Activated T-cell treated with anti-CD3 and anti-CD28 coated beads, Interleukin-2, amount 50 U/mL, for 72 hours (primary cell): ENCODE measurements at regions not wholly inside any gene's neighbourhood (a gene's known extent, or its start where the extent isn't known, plus 50 kb on each side); places are given as distances from the start of the nearest gene placed in this dataset.

ENCODE experiments used
- ATAC-seq, 2 donors: fragments of 150-1000 bp; cut with Tn5 transposase; replicated peaks in 1 of 2; 2 replicates each; pipeline ENCODE4 v1.10.0; 2021; ENCODE audit warnings: moderate library complexity in 2 of 2, mild to moderate bottlenecking in 1 of 2
- DNase-seq, 2 donors: peaks; one replicate each; pipeline ENCODE4 v3.0.0; 2021 to 2022; ENCODE audit warnings: mixed read lengths in 1 of 2
- H3K27ac Mint-ChIP-seq: one replicate; pipeline ENCODE4 v1.8.0; 2022; ENCODE audit warnings: mild to moderate bottlenecking, moderate library complexity, mixed read lengths
- H3K27me3 Mint-ChIP-seq: one replicate; pipeline ENCODE4 v1.8.0; 2022; ENCODE audit warnings: low read depth, mixed read lengths
- H3K36me3 Mint-ChIP-seq, 2 donors: one replicate each; pipeline ENCODE4 v1.8.0; 2022; ENCODE audit warnings: mixed read lengths in 2 of 2, mild to moderate bottlenecking in 1 of 2; ENCODE audit not compliant: insufficient read depth in 2 of 2
- H3K4me1 Mint-ChIP-seq: one replicate; pipeline ENCODE4 v1.8.0; 2022; ENCODE audit warnings: low read depth, mixed read lengths
- H3K4me3 Mint-ChIP-seq, 2 donors: one replicate each; pipeline ENCODE4 v1.8.0; 2022; ENCODE audit warnings: mild to moderate bottlenecking in 2 of 2, mixed read lengths in 2 of 2, moderate library complexity in 2 of 2
- H3K9me3 Mint-ChIP-seq, 2 donors: one replicate each; pipeline ENCODE4 v1.8.0; 2022; ENCODE audit warnings: mixed read lengths in 2 of 2

DNA sequence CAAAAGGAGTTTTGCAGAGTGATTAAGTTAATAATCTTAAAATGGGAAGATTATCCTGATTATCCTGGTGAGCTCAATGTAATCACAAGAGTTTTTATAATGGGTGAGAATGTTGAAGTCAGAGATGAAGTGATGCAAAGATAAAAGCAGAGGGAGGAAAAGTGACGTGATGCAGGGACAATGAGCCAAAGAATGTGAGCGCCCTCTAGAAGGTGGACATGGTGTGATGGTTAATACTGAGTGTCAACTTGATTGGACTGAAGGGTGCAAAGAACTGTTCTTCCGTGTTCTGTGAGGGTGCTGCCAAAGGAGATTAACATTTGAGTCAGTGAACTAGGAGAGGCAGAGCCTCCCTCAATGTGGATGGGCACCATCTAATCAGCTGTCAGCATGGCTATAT, 569.6 kb upstream of the AGTR1 start:
- H3K27me3 Mint-ChIP-seq, result no peaks in the 10 kb centered on the region

DNA sequence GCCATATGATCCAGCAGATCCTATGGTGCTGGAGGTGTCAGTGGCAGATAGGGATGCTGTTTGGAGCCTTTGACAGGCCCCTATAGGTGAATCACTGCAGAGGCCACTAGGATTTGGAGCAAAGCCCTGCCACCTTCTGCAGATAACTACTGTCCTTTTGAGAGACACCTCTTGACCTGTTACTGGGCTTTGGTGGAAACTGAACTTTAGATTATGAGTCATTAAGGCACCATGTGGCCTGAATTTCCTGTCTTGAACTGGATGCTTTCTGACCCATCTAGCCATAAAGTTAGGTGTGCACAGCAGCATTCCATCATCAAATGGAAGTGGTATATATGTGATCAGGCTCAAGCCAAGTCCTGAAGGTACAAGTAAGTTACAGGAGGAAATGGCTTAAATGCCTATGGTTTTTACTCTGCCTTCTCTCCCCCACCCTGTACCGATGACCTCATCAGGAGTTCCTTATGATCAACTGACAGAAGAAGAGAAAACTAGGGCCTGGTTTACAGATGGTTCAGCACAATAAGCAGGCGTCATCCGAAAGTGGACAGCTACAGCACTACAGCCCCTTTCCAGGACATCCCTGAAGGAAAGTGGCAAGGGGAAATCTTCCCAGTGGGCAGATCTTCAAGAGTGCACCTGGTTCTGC, 565.6 kb upstream of the AGTR1 start:
- ATAC-seq (no peak), DNase-seq (no peak)
- Mint-ChIP-seq H3K27ac (no peak overlapping the region), H3K4me3 (no peak overlapping the region), H3K9me3 (peaks cover 3 to 8% of the 10 kb centered on the region in 2 donors), H3K27me3 (no peaks in the 10 kb centered on the region), H3K4me1 (no peaks in the 10 kb centered on the region), H3K36me3 (peaks cover 0 to 3% of the 10 kb centered on the region in 2 donors)

More for the DNA sequence above, 569.6 kb upstream of the AGTR1 start:
- DNase-seq (no peak), ATAC-seq (no peak)
- no peak overlapping the region for H3K27ac Mint-ChIP-seq
- H3K9me3 Mint-ChIP-seq, result peaks cover 0 to 7% of the 10 kb centered on the region in 2 donors
- H3K36me3 Mint-ChIP-seq, result peaks cover 0 to 3% of the 10 kb centered on the region in 2 donors
- no peak overlapping the region for H3K4me3 Mint-ChIP-seq
- no peaks in the 10 kb centered on the region for H3K4me1 Mint-ChIP-seq

DNA sequence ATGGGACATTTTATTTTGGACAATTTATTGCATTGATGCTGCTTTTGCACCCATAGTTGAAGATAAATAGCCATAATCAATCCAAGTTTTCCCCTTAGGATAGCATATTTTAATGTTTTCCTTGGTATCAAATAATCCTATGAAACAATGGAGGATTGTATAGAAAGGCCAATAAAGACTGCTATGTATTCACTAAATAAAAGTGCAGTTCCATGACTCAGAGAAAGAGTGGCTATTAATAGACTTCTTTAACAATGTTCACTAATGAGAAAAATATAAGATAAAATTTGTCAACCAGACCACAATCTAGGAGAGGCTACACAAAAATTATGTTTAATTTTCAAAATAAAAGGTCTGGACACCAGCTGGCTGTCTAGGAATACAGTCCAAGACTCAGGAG, 560.9 kb upstream of the AGTR1 start:
- DNase-seq (no peak), ATAC-seq (no peak)
- peaks cover 0 to 3% of the 10 kb centered on the region in 2 donors for H3K36me3 Mint-ChIP-seq
- H3K27me3 Mint-ChIP-seq, result no peaks in the 10 kb centered on the region
- no peak overlapping the region for H3K27ac Mint-ChIP-seq
- peaks cover 6 to 7% of the 10 kb centered on the region in 2 donors for H3K9me3 Mint-ChIP-seq
- no peak overlapping the region for H3K4me3 Mint-ChIP-seq
- H3K4me1 Mint-ChIP-seq, result no peaks in the 10 kb centered on the region

DNA sequence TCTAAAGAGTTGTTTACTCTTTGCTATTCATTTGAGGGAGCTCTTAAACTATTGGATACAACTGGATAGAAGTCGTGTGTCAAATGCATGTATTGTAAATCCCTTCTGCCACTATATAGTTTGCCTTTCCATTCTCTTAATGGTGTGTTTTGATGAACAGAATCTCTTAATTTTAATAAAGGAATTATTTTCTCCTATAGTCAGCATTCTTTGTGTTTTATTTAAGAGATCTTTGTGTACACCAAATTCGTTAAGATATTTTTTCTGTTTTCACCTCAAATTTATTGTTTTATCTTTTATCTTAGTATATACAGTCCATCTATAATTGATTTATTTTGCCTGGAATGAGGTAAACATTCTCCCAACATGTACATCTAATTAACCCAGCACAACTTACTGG, 551.5 kb upstream of the AGTR1 start:
- ATAC-seq (no peak), DNase-seq (no peak)
- Mint-ChIP-seq H3K36me3 (no peaks in the 10 kb centered on the region), H3K4me3 (no peak overlapping the region), H3K27ac (no peak overlapping the region), H3K27me3 (no peaks in the 10 kb centered on the region), H3K4me1 (no peaks in the 10 kb centered on the region), H3K9me3 (peaks cover 11 to 13% of the 10 kb centered on the region in 2 donors)

DNA sequence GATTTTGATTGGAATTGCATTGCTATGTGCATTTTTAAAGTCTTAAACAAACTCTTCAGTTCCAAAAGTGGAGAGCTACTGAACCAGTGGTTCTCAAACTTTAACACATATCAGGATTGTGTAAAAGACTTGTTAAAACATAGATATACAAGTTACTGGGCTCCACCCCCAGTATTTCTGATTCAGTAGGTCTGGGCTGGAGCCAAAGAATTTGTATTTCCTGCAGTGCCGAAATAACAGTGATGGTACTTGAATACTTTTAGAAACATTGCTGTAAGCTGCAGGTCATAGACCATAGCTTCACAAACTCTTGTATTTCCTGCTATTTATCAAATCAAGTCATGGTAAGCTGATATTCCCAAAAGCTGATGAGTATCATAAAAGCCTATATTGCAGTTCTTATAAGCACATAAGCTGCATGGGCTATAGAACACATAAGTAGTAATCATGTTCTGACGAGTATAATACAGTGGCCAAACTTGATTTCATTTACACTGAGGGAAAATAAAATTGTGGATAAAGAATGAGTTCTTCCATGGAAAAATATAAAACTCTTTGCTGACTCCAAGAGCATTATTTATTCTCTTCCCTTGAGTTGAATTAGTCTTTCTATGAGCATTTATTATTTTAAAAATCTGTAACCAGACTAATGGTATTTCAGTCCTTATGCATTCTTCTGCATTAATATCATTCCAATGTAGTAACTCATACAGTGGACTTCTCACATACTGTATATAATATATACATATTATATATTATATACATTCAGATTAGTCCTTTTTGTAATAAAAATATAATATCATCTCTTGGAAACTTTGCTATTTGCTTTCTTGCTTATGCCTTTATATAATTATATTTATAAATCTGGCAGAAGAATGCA, 550.5 kb upstream of the AGTR1 start:
- no peak overlapping the region for H3K27ac Mint-ChIP-seq
- peaks cover 9 to 10% of the 10 kb centered on the region in 2 donors for H3K9me3 Mint-ChIP-seq
- no peak for ATAC-seq
- H3K36me3 Mint-ChIP-seq, result no peaks in the 10 kb centered on the region
- H3K27me3 Mint-ChIP-seq, result no peaks in the 10 kb centered on the region
- H3K4me3 Mint-ChIP-seq, result no peak overlapping the region
- DNase-seq, result no peak
- H3K4me1 Mint-ChIP-seq, result no peaks in the 10 kb centered on the region

DNA sequence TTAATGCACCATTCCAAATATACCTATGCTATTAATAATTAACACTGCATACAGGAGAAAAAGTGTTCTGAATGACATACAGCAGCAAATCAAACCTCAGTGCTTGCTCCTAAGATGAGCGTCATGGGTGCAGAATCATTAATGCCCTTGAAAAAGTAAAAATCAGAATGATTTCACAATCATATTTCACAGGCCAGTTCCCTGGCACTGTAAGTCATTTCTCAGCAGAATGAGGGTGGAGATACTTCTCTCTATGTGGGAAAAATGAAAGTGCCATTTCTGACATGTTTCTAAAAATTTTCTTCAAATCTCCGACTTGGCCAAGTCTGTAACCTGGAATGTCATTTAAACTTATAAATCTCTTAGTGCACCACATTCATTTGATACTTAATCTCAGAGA, 549.8 kb upstream of the AGTR1 start:
- no peak overlapping the region for H3K27ac Mint-ChIP-seq
- H3K4me3 Mint-ChIP-seq, result no peak overlapping the region
- ATAC-seq (no peak), DNase-seq (no peak)
- no peaks in the 10 kb centered on the region for H3K27me3 Mint-ChIP-seq
- H3K9me3 Mint-ChIP-seq, result peaks cover 9 to 10% of the 10 kb centered on the region in 2 donors
- H3K36me3 Mint-ChIP-seq, result no peaks in the 10 kb centered on the region
- H3K4me1 Mint-ChIP-seq, result no peaks in the 10 kb centered on the region

DNA sequence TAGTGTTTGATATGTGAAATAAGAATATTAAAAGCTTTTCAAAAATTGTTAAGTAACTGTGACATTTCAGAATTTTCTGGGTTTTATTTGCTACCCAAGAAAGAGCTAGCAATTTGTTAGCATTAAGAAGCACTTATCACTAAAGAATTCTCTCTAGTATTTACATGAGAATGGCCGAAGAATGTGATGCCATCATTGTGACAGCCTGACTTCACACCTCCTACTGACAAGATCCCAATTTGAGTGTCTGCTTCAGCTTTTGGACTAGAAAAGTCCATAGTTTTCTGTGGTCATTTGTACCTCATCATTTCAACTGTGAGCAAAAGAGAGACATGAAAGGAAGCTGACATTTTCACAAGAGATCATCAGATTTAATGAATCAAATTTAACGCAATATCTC, 548.1 kb upstream of the AGTR1 start:
- Mint-ChIP-seq H3K27me3 (no peaks in the 10 kb centered on the region), H3K36me3 (no peaks in the 10 kb centered on the region), H3K4me3 (no peak overlapping the region), H3K4me1 (no peaks in the 10 kb centered on the region), H3K9me3 (peaks cover 8 to 10% of the 10 kb centered on the region in 2 donors), H3K27ac (no peak overlapping the region)
- ATAC-seq, result no peak
- DNase-seq, result no peak

DNA sequence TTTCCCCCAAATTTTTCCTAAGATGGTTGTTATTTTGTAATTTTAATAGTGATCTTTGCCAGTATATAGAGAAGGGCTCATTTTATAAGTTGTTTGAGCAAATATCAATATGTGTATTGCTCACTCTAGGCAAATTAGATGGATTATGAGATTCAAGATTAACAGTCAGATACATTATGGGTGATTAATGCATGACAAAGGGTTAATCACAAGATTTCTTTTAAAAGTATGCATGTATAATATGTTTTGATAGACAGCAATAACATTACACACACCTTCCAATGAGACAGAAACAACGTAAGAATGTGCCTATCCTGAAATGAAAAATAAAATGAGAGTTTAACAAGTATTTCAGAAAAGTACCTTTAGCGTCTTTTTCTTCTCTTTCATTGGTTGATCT, 547.6 kb upstream of the AGTR1 start:
- Mint-ChIP-seq H3K27me3 (no peaks in the 10 kb centered on the region), H3K4me3 (no peak overlapping the region), H3K36me3 (no peaks in the 10 kb centered on the region), H3K27ac (no peak overlapping the region), H3K4me1 (no peaks in the 10 kb centered on the region), H3K9me3 (peaks cover 7 to 8% of the 10 kb centered on the region in 2 donors)
- ATAC-seq (no peak), DNase-seq (no peak)

DNA sequence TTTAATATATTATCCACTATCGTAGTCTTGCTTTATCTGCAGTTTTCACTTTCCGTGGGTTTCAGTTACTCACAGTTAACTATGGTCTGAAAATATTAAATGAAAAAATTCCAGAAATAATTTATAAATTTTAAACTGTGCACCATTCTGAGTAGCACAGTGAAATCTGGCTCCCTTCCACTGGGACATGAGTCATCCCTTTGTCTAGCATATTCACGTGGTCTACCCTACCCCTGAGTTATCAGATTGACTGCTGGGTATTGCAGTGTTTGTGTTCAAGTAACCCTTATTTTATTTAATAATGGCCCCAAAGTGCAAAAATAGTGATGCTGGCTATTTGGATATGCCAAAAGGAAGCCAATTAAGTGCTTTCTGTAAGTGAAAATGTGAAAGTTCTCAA, 539.5 kb upstream of the AGTR1 start:
- H3K27ac Mint-ChIP-seq, result no peak overlapping the region

DNA sequence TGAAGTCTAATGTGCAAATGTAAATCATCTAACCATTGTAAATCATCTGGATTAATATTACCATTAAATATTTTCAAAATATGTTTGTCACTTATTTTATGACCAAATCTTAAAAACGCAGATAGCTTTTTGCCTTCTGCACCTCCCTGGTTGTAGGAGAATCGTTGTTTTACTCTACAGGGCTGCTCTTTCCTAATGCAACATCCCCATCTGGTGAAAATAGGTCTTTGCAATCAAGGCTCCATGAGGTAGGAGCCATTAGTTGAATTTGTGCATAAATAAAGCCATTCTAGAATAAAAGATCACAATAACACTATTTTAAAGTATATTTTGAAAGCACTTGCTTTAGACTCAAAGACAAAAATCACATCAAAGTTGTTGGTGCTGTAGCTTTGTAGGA, 535.6 kb upstream of the AGTR1 start:
- no peak overlapping the region for H3K4me3 Mint-ChIP-seq
- H3K27me3 Mint-ChIP-seq, result no peaks in the 10 kb centered on the region
- H3K36me3 Mint-ChIP-seq, result no peaks in the 10 kb centered on the region
- ATAC-seq (no peak), DNase-seq (no peak)
- H3K27ac Mint-ChIP-seq, result no peak overlapping the region
- no peaks in the 10 kb centered on the region for H3K4me1 Mint-ChIP-seq
- H3K9me3 Mint-ChIP-seq, result peaks cover 2 to 5% of the 10 kb centered on the region in 2 donors

More for the DNA sequence above, 539.5 kb upstream of the AGTR1 start:
- Mint-ChIP-seq H3K9me3 (no peaks in the 10 kb centered on the region), H3K27me3 (no peaks in the 10 kb centered on the region), H3K36me3 (no peaks in the 10 kb centered on the region), H3K4me3 (no peak overlapping the region), H3K4me1 (no peaks in the 10 kb centered on the region)
- ATAC-seq (no peak), DNase-seq (no peak)

DNA sequence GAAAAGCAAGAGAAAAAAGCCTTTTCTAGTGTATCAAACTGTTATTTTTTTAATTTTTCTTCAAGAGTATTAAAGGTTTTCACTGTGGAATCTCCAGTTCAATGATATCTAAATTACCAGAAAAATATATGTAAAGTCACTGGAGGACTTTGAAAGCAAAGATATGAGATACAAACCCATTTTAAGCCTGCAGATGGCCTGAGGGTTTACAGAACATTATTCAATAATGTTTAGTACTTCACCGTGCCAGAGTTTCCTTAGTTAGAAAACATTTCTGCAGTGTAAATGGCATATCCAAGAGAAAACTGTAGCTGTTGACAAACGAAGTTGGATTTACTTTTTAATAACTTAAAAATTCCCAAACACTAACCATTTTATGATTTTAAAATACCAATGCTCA, 529.4 kb upstream of the AGTR1 start:
- ATAC-seq (no peak), DNase-seq (no peak)
- Mint-ChIP-seq H3K36me3 (no peaks in the 10 kb centered on the region), H3K9me3 (peaks cover 8% of the 10 kb centered on the region in 2 donors), H3K4me3 (no peak overlapping the region), H3K4me1 (no peaks in the 10 kb centered on the region), H3K27me3 (no peaks in the 10 kb centered on the region), H3K27ac (no peak overlapping the region)

DNA sequence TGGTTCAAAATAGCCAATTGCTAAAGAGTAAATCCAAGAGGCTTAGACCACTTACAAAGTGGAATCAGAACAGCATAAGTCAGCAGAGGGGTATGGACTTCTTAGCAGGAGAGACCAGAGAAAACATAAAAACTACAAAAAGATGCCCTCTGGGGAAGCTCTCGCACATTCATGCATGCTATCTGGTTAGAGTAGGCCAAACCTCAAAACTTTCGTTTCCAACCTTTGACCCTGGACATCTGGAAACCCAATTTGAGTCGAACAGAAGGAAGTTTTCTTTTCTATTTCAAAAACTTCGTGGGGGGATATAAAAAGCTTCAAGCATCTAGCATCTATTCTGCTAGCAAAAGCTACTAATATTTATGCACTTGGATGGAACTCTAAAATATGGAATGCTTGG, 523.9 kb upstream of the AGTR1 start:
- Mint-ChIP-seq H3K27me3 (no peaks in the 10 kb centered on the region), H3K4me1 (no peaks in the 10 kb centered on the region)

DNA sequence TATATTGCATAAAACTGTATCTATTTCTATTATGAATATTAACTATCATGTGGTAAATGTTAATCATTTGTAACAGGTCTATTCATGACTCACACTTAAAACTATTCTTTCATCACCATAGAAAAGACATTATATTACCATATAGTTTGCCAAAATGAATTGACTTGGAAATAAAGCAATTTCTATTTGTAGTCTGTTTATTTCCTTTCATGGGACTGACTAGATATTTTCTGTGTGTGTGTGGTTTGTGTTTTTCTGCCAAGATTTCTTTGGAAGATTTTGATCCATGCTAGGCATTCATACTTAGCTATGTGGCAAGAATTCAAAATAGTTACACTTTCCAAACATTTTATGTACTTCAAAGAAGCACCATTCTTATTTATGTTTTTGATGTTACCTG, 522.5 kb upstream of the AGTR1 start:
- Mint-ChIP-seq H3K36me3 (no peaks in the 10 kb centered on the region), H3K9me3 (peaks cover 0 to 2% of the 10 kb centered on the region in 2 donors), H3K27ac (no peak overlapping the region), H3K4me1 (no peaks in the 10 kb centered on the region), H3K27me3 (no peaks in the 10 kb centered on the region), H3K4me3 (no peak overlapping the region)
- ATAC-seq (no peak), DNase-seq (no peak)

More for the DNA sequence above, 523.9 kb upstream of the AGTR1 start:
- Mint-ChIP-seq H3K9me3 (peaks cover 3 to 4% of the 10 kb centered on the region in 2 donors), H3K27ac (no peak overlapping the region), H3K36me3 (no peaks in the 10 kb centered on the region), H3K4me3 (no peak overlapping the region)
- DNase-seq (no peak), ATAC-seq (no peak)
